GM19025 (cell line): ENCODE measurements at regions not wholly inside any gene's neighbourhood (a gene's known extent, or its start where the extent isn't known, plus 50 kb on each side); places are given as distances from the start of the nearest gene placed in this dataset.

ENCODE experiments used
- ATAC-seq: cut with Tn5 transposase; IDR thresholded peaks from one replicate; pipeline ENCODE4 v1.9.1; 2021; ENCODE audit warnings: mild to moderate bottlenecking, low read depth, moderate library complexity; ENCODE audit not compliant: unreplicated experiment

GRCh38 chr15:94743668-94744067 lies 512.3 kb downstream of the MCTP2 start:
- no peak for ATAC-seq

DNA sequence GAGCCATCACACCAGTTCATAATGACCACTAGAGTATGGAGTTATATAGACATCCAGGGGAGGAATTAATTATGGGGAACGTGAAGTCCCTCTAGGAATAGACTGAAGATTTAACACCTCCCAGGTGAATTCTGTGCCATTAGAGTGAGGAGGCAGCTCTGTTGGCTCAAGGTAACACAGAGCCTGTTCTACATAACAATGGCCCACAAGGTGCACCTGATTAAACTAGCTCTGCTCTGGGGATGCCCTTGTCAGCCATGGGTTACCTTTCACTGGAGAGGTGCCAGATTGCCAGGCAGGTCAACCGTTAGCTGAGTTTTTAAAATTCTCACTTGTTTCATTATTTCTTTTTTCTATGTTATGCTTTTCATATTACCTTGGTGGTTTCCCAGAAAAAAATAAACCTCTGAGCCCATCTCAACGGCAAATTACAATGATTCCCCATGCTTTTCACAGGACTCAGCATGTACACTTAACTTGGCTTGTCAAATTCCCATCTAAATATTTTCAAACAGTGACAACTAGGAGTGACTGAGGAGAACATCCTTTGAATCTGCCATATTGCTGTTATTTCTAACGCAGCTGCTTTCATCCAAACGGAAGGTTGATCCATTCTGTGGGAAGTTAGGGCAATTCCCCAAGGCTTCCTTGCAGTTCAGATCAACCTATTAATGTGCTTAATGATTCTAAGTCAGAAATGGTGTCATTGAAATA lies 512.9 kb downstream of the MCTP2 start:
- no peak for ATAC-seq

DNA sequence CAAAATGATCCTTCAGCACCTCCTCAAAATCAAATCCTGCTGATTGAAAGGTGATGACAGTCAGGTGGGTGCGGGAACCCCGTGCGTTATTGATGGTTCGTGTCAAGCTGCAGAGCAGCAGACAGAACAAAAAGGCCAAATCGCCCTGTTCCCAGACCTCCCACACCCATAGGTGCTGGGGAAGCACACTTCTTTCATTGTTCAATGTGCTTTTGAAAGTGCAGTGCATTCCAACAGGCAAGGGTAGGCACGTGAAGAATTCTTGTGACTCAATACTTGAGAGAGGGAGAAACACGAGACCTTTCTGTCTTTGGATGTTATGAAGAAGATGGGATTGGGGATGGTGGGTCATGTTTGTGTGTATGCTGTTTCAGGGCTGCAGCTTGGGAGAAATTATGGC lies 514.0 kb downstream of the MCTP2 start:
- no peak for ATAC-seq

DNA sequence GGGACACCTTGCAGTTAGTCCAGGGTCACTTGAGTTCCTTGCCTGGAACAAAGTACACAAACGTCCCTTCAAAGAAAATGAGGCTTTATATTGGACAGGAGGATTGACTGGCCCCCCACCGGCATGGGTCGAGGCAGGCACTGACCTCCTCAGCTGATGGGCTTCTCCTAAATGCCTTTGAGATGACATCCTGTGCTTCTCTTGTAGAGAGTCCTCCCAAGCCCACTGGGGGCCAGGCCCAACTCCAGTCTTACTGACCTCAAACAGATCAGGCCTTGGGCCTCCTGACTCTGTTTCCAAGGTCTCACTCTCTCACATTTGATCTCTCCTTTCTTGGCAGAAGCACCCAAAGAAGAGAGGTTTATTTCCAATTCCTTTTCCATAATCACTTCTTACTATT lies 516.1 kb downstream of the MCTP2 start:
- ATAC-seq: no peak

GRCh38 chr15:94749811-94750617 lies 518.7 kb downstream of the MCTP2 start:
- no peak for ATAC-seq

DNA sequence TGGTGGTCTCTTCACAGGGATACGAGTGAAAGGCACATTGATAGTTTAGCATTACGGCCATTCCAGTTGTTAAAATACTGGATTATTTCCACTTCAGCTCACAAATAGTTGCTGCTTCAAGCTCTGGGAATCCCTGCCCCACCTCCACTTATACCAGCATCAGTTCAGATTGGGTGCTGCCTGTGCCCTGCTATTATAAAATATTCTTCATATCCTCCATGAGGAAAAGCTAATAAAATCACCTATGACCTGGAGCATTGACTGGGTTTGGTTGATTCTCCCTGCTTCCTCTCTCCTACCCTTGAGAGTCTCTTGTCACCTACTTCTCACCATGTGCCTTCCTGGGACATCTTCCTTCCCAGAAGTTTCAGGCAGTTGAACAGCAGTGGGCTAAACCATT lies 529.0 kb downstream of the MCTP2 start:
- no peak for ATAC-seq

DNA sequence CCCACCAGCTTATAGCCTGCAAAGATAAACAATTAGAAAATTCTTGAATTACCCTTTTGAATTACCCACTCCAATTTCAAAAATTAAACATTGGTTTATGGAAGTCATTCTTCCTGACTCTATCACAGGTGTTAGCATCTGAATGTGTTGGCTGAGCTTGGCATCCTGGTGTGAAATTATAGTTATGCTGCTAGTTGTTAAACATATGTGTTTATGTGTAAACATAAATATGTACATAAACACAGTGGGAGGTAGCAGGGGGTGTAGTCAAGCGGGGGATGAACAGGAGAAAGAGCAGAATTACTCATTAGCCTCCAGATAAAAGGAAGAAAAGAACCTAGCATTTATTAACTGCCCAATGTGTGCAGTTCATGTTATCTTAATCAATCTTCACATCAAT lies 530.2 kb downstream of the MCTP2 start:
- no peak for ATAC-seq

DNA sequence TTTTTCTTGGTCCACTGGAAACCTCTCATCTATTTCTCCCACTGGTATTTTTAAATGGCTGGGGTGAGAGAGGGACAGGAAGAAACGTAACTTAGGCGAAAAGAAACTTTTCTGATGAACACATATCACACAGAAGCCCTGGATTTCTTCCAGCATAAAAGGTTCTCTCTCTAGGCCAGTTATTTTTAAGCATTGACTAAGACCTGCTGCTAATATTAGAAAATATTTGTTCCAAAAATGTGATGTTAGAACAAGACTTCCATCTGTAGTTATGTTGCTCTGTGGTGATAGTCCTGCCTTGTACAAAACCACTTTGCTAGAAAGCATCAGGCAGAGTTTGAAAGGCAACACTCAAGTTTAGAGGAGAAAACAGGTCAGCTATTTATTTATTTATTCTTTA lies 537.7 kb downstream of the MCTP2 start:
- no peak for ATAC-seq

- no peak for ATAC-seq
These were observed 538.8 kb downstream of the MCTP2 start for GRCh38 chr15:94770199-94770598.

GRCh38 chr15:94777037-94777436 lies 545.7 kb downstream of the MCTP2 start:
- no peak for ATAC-seq

GRCh38 chr15:94778840-94779239 lies 547.5 kb downstream of the MCTP2 start:
- ATAC-seq: no peak

GRCh38 chr15:94780166-94780565 lies 548.8 kb downstream of the MCTP2 start:
- no peak for ATAC-seq

DNA sequence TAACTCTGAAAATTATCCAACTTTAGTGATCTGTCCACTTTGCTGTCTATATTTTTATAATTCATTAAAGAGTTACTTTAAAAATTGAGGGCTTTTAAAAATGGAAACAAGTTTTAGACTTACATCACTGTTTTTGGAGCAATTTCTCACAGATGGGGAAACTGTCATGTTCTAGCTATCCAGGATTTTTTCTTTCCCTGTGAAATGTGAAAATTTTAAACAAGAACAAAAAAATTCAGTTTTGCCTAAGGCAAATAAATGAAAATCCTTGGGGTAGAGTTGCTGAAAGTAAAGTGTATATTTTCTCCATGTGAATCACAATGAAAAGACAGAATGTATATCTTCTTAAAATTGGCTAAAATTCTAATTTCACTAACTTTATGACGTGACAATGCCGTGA lies 553.7 kb downstream of the MCTP2 start:
- ATAC-seq: no peak

- ATAC-seq: no peak
These were observed 559.6 kb downstream of the MCTP2 start for GRCh38 chr15:94791008-94791407.

GRCh38 chr15:94791510-94791909 lies 560.1 kb downstream of the MCTP2 start:
- no peak for ATAC-seq

DNA sequence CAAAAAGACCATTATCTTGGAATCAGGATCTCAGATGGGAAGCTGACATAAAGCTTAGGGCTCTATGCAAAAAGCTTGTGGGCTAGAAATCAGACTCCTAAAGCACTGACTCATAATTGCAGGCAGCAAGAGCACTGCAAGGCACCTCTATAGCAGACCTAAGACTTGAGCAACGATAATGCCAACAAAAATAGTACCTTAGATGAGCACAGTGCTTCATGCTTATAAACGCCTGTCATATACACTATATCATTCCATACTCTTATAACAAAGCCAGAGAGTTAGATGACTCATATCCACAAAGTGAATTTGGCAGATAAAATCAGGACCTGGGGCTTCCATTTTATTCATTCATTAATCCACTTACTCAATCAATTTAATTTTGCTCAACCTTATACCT lies 560.8 kb downstream of the MCTP2 start:
- ATAC-seq: no peak

DNA sequence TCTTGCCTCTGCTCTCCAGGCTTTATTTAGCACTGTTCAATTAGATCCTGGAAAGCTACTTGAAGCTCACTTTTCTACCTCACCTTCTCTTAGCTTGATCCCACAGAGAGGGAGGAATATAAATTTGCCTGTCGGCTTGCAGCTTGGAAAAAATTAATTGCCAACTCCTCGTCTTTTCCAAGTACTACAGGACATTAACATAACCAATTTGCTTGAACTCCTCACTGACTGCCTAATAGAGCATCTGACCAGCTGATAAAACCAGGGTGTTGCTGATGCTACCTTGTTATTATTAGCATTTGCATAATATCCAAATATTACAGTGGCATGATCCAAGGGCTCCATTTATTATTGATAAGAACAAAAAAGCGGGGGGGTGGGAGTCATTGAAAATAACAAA lies 561.8 kb downstream of the MCTP2 start:
- no peak for ATAC-seq

DNA sequence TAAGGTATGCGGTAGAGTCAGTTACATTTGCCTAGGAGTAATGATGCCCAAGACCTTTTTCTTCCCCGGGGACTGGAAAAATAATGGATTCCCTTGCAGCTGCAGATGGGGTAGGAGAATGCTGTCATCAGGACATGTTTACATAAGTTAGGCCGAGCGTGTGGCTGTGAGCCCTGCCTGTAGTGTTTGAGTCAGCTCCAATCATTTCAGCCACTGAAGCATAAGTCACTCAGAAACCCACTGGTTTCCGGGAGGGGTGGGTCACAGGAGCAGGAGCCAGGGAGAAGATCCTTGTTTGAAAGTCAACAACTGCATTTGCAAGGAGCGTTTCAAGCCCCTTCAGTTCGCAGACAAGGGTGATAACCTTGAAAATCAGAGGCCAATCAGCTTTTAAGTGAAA lies 562.3 kb downstream of the MCTP2 start:
- no peak for ATAC-seq

GRCh38 chr15:94804613-94805012 lies 573.3 kb downstream of the MCTP2 start:
- no peak for ATAC-seq

- ATAC-seq: no peak
These were observed 583.9 kb downstream of the MCTP2 start for GRCh38 chr15:94815110-94815731.

DNA sequence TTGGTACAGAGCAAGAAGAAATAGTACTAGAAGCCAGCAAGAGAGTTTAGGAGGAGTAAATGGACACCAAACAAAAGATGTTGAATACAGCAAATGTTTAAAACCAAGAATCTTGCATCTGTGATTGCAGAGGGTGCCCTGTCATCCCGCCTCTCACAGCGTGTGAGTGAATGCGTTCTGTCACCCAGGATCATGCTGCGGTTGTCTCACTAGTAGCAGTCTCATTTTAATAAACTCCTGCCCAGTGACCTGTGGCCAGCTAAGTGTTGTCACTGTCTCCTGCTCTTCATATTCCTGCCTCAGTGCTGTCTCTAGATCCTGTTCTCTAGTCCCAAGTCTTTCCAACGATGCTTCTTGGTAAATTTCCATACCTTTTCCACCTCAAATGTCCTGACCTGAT lies 584.6 kb downstream of the MCTP2 start:
- ATAC-seq: no peak
